RWPE2 (cell line): ENCODE measurements at regions not wholly inside any gene's neighbourhood (a gene's known extent, or its start where the extent isn't known, plus 50 kb on each side); places are given as distances from the start of the nearest gene placed in this dataset.

Source experiments
- ATAC-seq: fragments of 200-7000 bp; cut with Tn5 transposase; 3 replicates; pipeline ENCODE4 v1.9.1; 2021; ENCODE audit warnings: low read depth
- DNase-seq: peaks from one replicate; pipeline ENCODE4 v3.0.0-alpha.2; 2020; ENCODE audit warnings: low spot score
- H3K27ac ChIP-seq: fragments of 450-650 bp; 2 replicates; pipeline ENCODE4 v1.5.1; 2017; ENCODE audit warnings: mild to moderate bottlenecking; ENCODE audit not compliant: poor library complexity, severe bottlenecking
- H3K27me3 ChIP-seq: fragments of 250-450 bp; sonication (Bioruptor Pico); 2 replicates; pipeline ENCODE4 v1.5.1; 2021; ENCODE audit warnings: mild to moderate bottlenecking, moderate library complexity; ENCODE audit not compliant: insufficient read depth, poor library complexity, severe bottlenecking
- H3K36me3 ChIP-seq: fragments of 250-450 bp; sonication (Bioruptor Pico); 2 replicates; pipeline ENCODE4 v1.5.1; 2020; ENCODE audit warnings: low read depth, mild to moderate bottlenecking, moderate library complexity
- H3K4me1 ChIP-seq: fragments of 250-450 bp; sonication (Bioruptor Pico); 2 replicates; pipeline ENCODE4 v1.5.1; 2021; ENCODE audit warnings: mild to moderate bottlenecking, moderate library complexity; ENCODE audit not compliant: insufficient read depth, poor library complexity, severe bottlenecking
- H3K4me3 ChIP-seq: fragments of 250-450 bp; sonication (Bioruptor Pico); 2 replicates; pipeline ENCODE4 v1.5.1; 2021; ENCODE audit warnings: mild to moderate bottlenecking, moderate library complexity; ENCODE audit not compliant: severe bottlenecking
- H3K9me3 ChIP-seq: fragments of 250-450 bp; sonication (Bioruptor Pico); 2 replicates; pipeline ENCODE4 v1.5.1; 2021; ENCODE audit warnings: mild to moderate bottlenecking, moderate library complexity; ENCODE audit not compliant: severe bottlenecking
- CTCF ChIP-seq: fragments of 450-650 bp; IDR thresholded peaks from one replicate; pipeline ENCODE4 v1.5.1; 2017; ENCODE audit warnings: mild to moderate bottlenecking, moderate library complexity; ENCODE audit not compliant: poor library complexity, severe bottlenecking

DNA sequence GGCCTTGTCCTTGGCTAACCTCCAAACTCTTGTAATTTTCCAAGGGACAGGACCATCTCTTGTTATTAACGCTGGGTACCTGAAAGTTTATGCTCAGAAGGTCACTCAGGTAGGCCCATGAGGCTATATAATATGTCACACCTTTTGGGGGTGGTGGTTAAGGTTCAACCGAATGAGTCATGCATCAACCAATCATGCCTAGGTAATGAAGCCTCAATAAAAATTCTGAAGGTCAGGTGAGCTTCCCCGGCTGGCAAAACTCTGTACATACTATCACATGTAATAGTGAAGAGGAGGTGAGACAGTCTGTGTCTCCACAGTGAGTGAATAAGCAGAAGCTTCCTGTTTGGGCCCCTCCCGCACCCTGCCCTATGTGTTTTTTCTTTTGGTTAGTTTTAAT is 424.9 kb downstream of the PCDH17 start:
- H3K4me1 ChIP-seq = no peaks in the 10 kb centered on the region
- no peak for ATAC-seq
- no peak for TF ChIP-seq CTCF
- H3K27ac ChIP-seq = no peak overlapping the region
- no peak for DNase-seq
- no peak overlapping the region for H3K4me3 ChIP-seq
- no peaks in the 10 kb centered on the region for H3K36me3 ChIP-seq
- H3K27me3 ChIP-seq = no peaks in the 10 kb centered on the region
- H3K9me3 ChIP-seq = no peaks in the 10 kb centered on the region

DNA sequence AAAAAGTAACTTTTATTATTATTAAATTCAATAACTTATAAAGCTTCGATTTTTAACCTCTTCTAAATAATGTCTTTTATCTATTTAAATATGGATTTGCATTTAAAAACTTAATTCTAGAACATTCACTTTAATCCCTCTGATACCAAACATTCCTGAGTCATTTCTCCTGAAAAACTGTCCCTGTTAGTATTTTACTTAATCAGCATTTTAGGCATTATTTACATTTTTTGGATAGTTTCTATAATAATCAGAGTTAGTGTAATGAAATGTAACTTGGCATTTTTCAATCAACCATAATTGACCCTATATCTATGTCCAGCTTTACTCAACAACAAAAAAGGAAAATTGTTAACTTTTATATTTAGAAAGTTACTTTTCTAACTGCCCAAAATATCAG is 428.1 kb downstream of the PCDH17 start:
- ATAC-seq (no peak), DNase-seq (no peak)
- no peaks in the 10 kb centered on the region for H3K27me3 ChIP-seq
- no peak for TF ChIP-seq CTCF
- H3K9me3 ChIP-seq = no peaks in the 10 kb centered on the region
- no peaks in the 10 kb centered on the region for H3K4me1 ChIP-seq
- no peak overlapping the region for H3K27ac ChIP-seq
- H3K4me3 ChIP-seq = no peak overlapping the region
- H3K36me3 ChIP-seq = no peaks in the 10 kb centered on the region

- Histone ChIP-seq H3K4me3 (no peak overlapping the region), H3K9me3 (no peaks in the 10 kb centered on the region), H3K27me3 (no peaks in the 10 kb centered on the region), H3K27ac (no peak overlapping the region), H3K36me3 (no peaks in the 10 kb centered on the region), H3K4me1 (no peaks in the 10 kb centered on the region)
- TF ChIP-seq CTCF = no peak
- ATAC-seq (no peak), DNase-seq (no peak)
These were observed 449.3 kb downstream of the PCDH17 start for GRCh38 chr13:58080806-58081205.

DNA sequence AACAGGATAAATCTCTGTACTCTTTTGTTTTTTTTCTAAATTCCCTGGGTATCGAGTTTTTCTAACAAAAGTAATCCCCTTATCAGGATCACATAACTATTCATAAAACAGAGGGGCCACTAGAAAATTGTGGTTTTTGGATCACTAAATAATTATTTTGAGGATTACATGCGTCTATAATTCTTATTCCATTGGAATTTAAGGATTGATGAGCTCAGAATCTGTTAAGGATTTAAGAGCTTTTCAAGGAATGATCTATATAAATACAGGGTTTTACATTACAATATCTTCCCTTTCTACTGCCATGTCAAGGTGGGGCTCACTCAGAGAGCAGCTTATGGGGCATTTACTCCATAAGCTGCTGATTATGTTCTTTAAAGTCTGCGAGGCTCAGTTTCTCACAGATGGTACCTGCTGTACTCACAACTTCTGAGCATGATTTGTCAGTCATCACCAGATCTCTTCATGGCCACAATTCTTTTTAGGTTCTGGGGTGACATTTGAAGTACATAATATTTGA is 449.8 kb downstream of the PCDH17 start:
- H3K27ac ChIP-seq = no peak overlapping the region

More for the DNA sequence above, 449.8 kb downstream of the PCDH17 start:
- no peaks in the 10 kb centered on the region for H3K4me1 ChIP-seq
- H3K27me3 ChIP-seq = no peaks in the 10 kb centered on the region
- H3K4me3 ChIP-seq = no peak overlapping the region
- no peaks in the 10 kb centered on the region for H3K9me3 ChIP-seq
- no peaks in the 10 kb centered on the region for H3K36me3 ChIP-seq
- no peak for DNase-seq
- TF ChIP-seq CTCF = no peak
- no peak for ATAC-seq
